B cell (primary cell): ENCODE measurements at regions not wholly inside any gene's neighbourhood (a gene's known extent, or its start where the extent isn't known, plus 50 kb on each side); places are given as distances from the start of the nearest gene placed in this dataset.

ENCODE experiments used
- ATAC-seq: fragments of 200-7000 bp; cut with Tn5 transposase; one replicate; pipeline ENCODE4 v1.10.0; 2021; ENCODE audit warnings: low read depth, mild to moderate bottlenecking, moderate number of reproducible peaks, moderate library complexity
- CTCF ChIA-PET: fragments of 350-600 bp; sonication (Branson Sonifier 250); formaldehyde crosslinking; loops from one replicate; lab custom pipeline; 2021; ENCODE audit warnings: antibody characterized with exemption, inconsistent platforms; lab: Charles Lee
- POLR2A ChIA-PET: fragments of 350-600 bp; sonication (Branson Sonifier 250); formaldehyde crosslinking; loops from one replicate; lab custom pipeline; 2021; ENCODE audit warnings: antibody characterized with exemption; lab: Charles Lee
- DNase-seq: peaks from one replicate; pipeline ENCODE4 v3.0.0; 2013
- H2AFZ ChIP-seq: 2 replicates; pipeline ENCODE4 v1.6.1; 2012; ENCODE audit warnings: mild to moderate bottlenecking, low read depth, low read length; ENCODE audit not compliant: insufficient read depth, poor library complexity, severe bottlenecking
- H3K27ac ChIP-seq, 2 donors: 1 replicate in 1 of 2; 2 replicates in 1 of 2; pipeline ENCODE4 v1.5.1; 2012 to 2013; ENCODE audit warnings: low read length in 2 of 2, mild to moderate bottlenecking in 2 of 2, moderate library complexity in 1 of 2
- H3K27me3 ChIP-seq, 4 experiments: fragments of 200-600 bp in 1 of 4; sonication (generic) in 1 of 4; replicated peaks in 1 of 4; 1 replicate in 2 of 4; 2 replicates in 2 of 4; pipeline versions ENCODE4 v1.6.1 to v1.7.0; 2013 to 2016; ENCODE audit warnings: low read length in 3 of 4, mild to moderate bottlenecking in 2 of 4, mixed read lengths in 1 of 4, moderate library complexity in 1 of 4; ENCODE audit not compliant: insufficient read depth in 4 of 4, control insufficient read depth in 3 of 4; ENCODE audit errors: control extremely low read depth in 1 of 4
- H3K36me3 ChIP-seq, 2 experiments: replicated peaks in 1 of 2; 1 replicate in 1 of 2; 2 replicates in 1 of 2; pipeline versions ENCODE4 v1.6.1 to v1.7.1; 2013; ENCODE audit warnings: low read length in 1 of 2; ENCODE audit not compliant: insufficient read depth in 2 of 2, control insufficient read depth in 1 of 2; ENCODE audit errors: control extremely low read depth in 1 of 2, extremely low read depth in 1 of 2
- H3K4me1 ChIP-seq, 2 donors: fragments of 200-600 bp in 1 of 2; sonication (generic) in 1 of 2; 1 replicate in 1 of 2; 2 replicates in 1 of 2; pipeline versions ENCODE4 v1.5.1 to v1.6.1; 2013 to 2017; ENCODE audit warnings: low read length in 2 of 2; ENCODE audit not compliant: control insufficient read depth in 2 of 2, insufficient read depth in 2 of 2
- H3K4me2 ChIP-seq: replicated peaks from 2 replicates; pipeline ENCODE3; 2012; ENCODE audit warnings: mild to moderate bottlenecking, low read depth, low read length; ENCODE audit not compliant: poor library complexity, severe bottlenecking
- H3K4me3 ChIP-seq, 5 experiments: fragments of 200-600 bp in 1 of 5; sonication (generic) in 1 of 5; 1 replicate in 3 of 5; 2 replicates in 2 of 5; pipeline versions ENCODE4 v1.5.1 to v1.7.0; 2011 to 2016; ENCODE audit warnings: low read length in 4 of 5, mild to moderate bottlenecking in 4 of 5, low read depth in 2 of 5, control low read depth in 1 of 5, moderate library complexity in 1 of 5; ENCODE audit not compliant: insufficient read depth in 1 of 5; ENCODE audit errors: control extremely low read depth in 1 of 5, extremely low read depth in 1 of 5
- H3K79me2 ChIP-seq: fragments of 200-600 bp; sonication (generic); one replicate; pipeline ENCODE4 v1.6.0; 2016; ENCODE audit warnings: low read length; ENCODE audit not compliant: control insufficient read depth, insufficient read depth
- H3K9ac ChIP-seq: fragments of 200-600 bp; sonication (generic); 2 replicates; pipeline ENCODE4 v1.6.1; 2017; ENCODE audit warnings: mild to moderate bottlenecking, low read length, moderate library complexity
- H3K9me3 ChIP-seq, 3 donors: one replicate each; pipeline versions ENCODE4 v1.6.1 to v1.7.1; 2013; ENCODE audit warnings: low read length in 2 of 3; ENCODE audit not compliant: control insufficient read depth in 2 of 3, insufficient read depth in 1 of 3; ENCODE audit errors: control extremely low read depth in 1 of 3
- H4K20me1 ChIP-seq: 2 replicates; pipeline ENCODE4 v1.6.0; 2012; ENCODE audit warnings: mild to moderate bottlenecking, low read length; ENCODE audit not compliant: insufficient read depth, control insufficient read depth, poor library complexity, severe bottlenecking
- H3K27ac Mint-ChIP-seq: one replicate; pipeline ENCODE4 v1.8.0; 2021; ENCODE audit warnings: mixed read lengths
- H3K27me3 Mint-ChIP-seq: one replicate; pipeline ENCODE4 v1.8.0; 2021; ENCODE audit warnings: mixed read lengths
- H3K4me1 Mint-ChIP-seq: one replicate; pipeline ENCODE4 v1.8.0; 2021; ENCODE audit warnings: mixed read lengths
- H3K4me3 Mint-ChIP-seq: one replicate; pipeline ENCODE4 v1.8.0; 2021; ENCODE audit warnings: mixed read lengths
- H3K9me3 Mint-ChIP-seq: one replicate; pipeline ENCODE4 v1.8.0; 2022; ENCODE audit warnings: mixed read lengths; ENCODE audit not compliant: insufficient read depth
- CTCF ChIP-seq: fragments of 200-600 bp; IDR thresholded peaks from one replicate; pipeline ENCODE4 v1.8.0; 2022; ENCODE audit warnings: antibody characterized with exemption, mild to moderate bottlenecking
- EZH2 ChIP-seq: IDR thresholded peaks from 2 replicates; pipeline ENCODE4 v1.6.1; 2012; ENCODE audit warnings: borderline replicate concordance, low read depth, mild to moderate bottlenecking, moderate library complexity, low read length; ENCODE audit not compliant: insufficient read depth, poor library complexity, severe bottlenecking
- WGBS: methylation state at CpG from one replicate; pipeline ENCODE4 v1.1.5; 2013; ENCODE audit warnings: missing lambda C conversion rate; ENCODE audit not compliant: insufficient coverage; 5-methylcytosine and 5-hydroxymethylcytosine counted together
- intact Hi-C: fragments of 100-400 bp; cut with micrococcal nuclease; formaldehyde crosslinking; loops from one replicate; pipeline ENCODE4 v1.10.0; 2022

- Histone ChIP-seq H3K79me2 (no peaks in the 10 kb centered on the region), H2AFZ (no peak overlapping the region), H3K4me3 (no peak overlapping the region), H3K4me2 (no peak overlapping the region), H3K9ac (no peak overlapping the region), H3K9me3 (no peaks in the 10 kb centered on the region), H3K27ac (no peak overlapping the region), H3K27me3 (no peaks in the 10 kb centered on the region), H4K20me1 (no peaks in the 10 kb centered on the region), H3K36me3 (no peaks in the 10 kb centered on the region), H3K4me1 (no peaks in the 10 kb centered on the region)
- DNase-seq (no peak), ATAC-seq (no peak)
- Mint-ChIP-seq H3K9me3 (no peaks in the 10 kb centered on the region), H3K27ac (no peak overlapping the region), H3K4me3 (no peak overlapping the region), H3K4me1 (no peaks in the 10 kb centered on the region), H3K27me3 (peaks cover 4% of the 10 kb centered on the region)
- intact Hi-C loops, result no loop called here
- TF ChIP-seq CTCF, result no peak
- no peak for TF ChIP-seq EZH2
- CTCF ChIA-PET, result no interaction called here
- POLR2A ChIA-PET, result no interaction called here
- no CpG with 5 or more reads among the region's 1 CpG for WGBS
Observed at GRCh38 chr3:116835658-116836057, 126.1 kb downstream of the TUSC7 start.

GRCh38 chr3:116836286-116836685, 126.7 kb downstream of the TUSC7 start:
- no peak overlapping the region for H3K4me3 Mint-ChIP-seq
- H3K27me3 Mint-ChIP-seq, result peaks cover 4% of the 10 kb centered on the region
- ChIA-PET CTCF (no interaction called here), POLR2A (no interaction called here)
- no peaks in the 10 kb centered on the region for H3K9me3 Mint-ChIP-seq
- Histone ChIP-seq H3K36me3 (no peaks in the 10 kb centered on the region), H3K79me2 (no peaks in the 10 kb centered on the region), H3K27me3 (no peaks in the 10 kb centered on the region), H2AFZ (no peak overlapping the region), H3K27ac (no peak overlapping the region), H4K20me1 (no peaks in the 10 kb centered on the region), H3K4me1 (no peaks in the 10 kb centered on the region), H3K4me3 (no peak overlapping the region), H3K9ac (no peak overlapping the region), H3K9me3 (no peaks in the 10 kb centered on the region), H3K4me2 (no peak overlapping the region)
- H3K27ac Mint-ChIP-seq, result no peak overlapping the region
- no peak for DNase-seq
- no peak for TF ChIP-seq CTCF
- no peak for TF ChIP-seq EZH2
- intact Hi-C loops, result no loop called here
- H3K4me1 Mint-ChIP-seq, result no peaks in the 10 kb centered on the region
- no peak for ATAC-seq
- no CpG with 5 or more reads among the region's 2 CpGs for WGBS
